Endothelial cell of umbilical vein (primary cell): ENCODE measurements at regions not wholly inside any gene's neighbourhood (a gene's known extent, or its start where the extent isn't known, plus 50 kb on each side); places are given as distances from the start of the nearest gene placed in this dataset.

Experiments
- EZH2 ChIP-seq: IDR thresholded peaks from 2 replicates; pipeline ENCODE4 v1.6.1; 2012; ENCODE audit warnings: borderline replicate concordance, low read depth, mild to moderate bottlenecking, moderate library complexity, low read length, inconsistent platforms; ENCODE audit not compliant: severe bottlenecking
- FOS ChIP-seq: IDR thresholded peaks from 2 replicates; pipeline ENCODE4 v1.6.1; 2011; ENCODE audit warnings: mild to moderate bottlenecking, low read length, moderate library complexity, borderline replicate concordance; ENCODE audit not compliant: insufficient read depth
- GATA2 ChIP-seq: IDR thresholded peaks from 2 replicates; pipeline ENCODE4 v1.7.0; 2011; ENCODE audit warnings: low read depth, mild to moderate bottlenecking, moderate library complexity, mixed read lengths, low read length; ENCODE audit not compliant: insufficient read length, insufficient read depth
- JUN ChIP-seq: IDR thresholded peaks from 2 replicates; pipeline ENCODE4 v1.6.1; 2011; ENCODE audit warnings: borderline replicate concordance, low read depth; ENCODE audit not compliant: insufficient read length, insufficient read depth
- MYC ChIP-seq: IDR thresholded peaks from one replicate; pipeline ENCODE4 v1.6.1; 2011; ENCODE audit warnings: mild to moderate bottlenecking, low read depth, low read length
- POLR2A ChIP-seq: IDR thresholded peaks from 2 replicates; pipeline ENCODE4 v1.6.1; 2012; ENCODE audit warnings: low read depth, mild to moderate bottlenecking, control low read depth, low read length
- POLR2AphosphoS5 ChIP-seq: IDR thresholded peaks from 2 replicates; pipeline ENCODE4 v1.6.1; 2012; ENCODE audit warnings: low read depth, mild to moderate bottlenecking, control low read depth, low read length, moderate library complexity; ENCODE audit not compliant: insufficient read depth
- TF ChIP-seq, protein P1 (sequence below), 2 donors: IDR thresholded peaks; 1 replicate in 1 of 2; 2 replicates in 1 of 2; pipeline ENCODE4 v1.5.1; 2011; ENCODE audit warnings: low read length in 2 of 2, mild to moderate bottlenecking in 2 of 2, moderate library complexity in 2 of 2, control low read depth in 1 of 2, inconsistent platforms in 1 of 2, low read depth in 1 of 2; ENCODE audit not compliant: insufficient read depth in 1 of 2; ENCODE audit errors: extremely low read depth in 1 of 2
- TF ChIP-seq, protein P2 (sequence below): IDR thresholded peaks from 2 replicates; pipeline ENCODE4 v1.6.1; 2011; ENCODE audit not compliant: insufficient read depth, insufficient read length

DNA sequence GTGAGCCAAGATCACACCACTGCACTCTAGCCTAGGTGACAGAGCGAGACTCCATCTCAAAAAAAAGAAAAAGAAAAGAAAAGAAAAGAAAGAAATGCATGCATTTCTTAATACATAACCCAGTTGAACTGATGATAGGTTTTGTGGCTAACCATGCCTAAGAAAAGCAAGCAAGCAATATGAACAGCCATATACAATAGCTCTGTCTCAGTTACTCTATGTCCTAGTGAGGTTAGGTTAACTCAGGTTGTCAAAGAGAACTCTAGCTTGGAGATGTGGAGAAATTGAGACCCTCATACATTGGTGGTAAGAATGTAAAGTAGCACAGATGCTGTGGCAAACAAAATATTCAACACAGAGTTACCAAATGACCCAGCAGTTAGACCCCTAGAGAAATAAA, 167.0 kb upstream of the RASGEF1B start:
- TF ChIP-seq POLR2AphosphoS5, result no peak
- TF ChIP-seq, protein P1, sequence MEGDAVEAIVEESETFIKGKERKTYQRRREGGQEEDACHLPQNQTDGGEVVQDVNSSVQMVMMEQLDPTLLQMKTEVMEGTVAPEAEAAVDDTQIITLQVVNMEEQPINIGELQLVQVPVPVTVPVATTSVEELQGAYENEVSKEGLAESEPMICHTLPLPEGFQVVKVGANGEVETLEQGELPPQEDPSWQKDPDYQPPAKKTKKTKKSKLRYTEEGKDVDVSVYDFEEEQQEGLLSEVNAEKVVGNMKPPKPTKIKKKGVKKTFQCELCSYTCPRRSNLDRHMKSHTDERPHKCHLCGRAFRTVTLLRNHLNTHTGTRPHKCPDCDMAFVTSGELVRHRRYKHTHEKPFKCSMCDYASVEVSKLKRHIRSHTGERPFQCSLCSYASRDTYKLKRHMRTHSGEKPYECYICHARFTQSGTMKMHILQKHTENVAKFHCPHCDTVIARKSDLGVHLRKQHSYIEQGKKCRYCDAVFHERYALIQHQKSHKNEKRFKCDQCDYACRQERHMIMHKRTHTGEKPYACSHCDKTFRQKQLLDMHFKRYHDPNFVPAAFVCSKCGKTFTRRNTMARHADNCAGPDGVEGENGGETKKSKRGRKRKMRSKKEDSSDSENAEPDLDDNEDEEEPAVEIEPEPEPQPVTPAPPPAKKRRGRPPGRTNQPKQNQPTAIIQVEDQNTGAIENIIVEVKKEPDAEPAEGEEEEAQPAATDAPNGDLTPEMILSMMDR (IDR thresholded peaks at IDR 0.05; ENCODE audit: extremely low read depth in 1 of 2, insufficient read depth in 1 of 2, low read depth in 1 of 2, low read length in 2 of 2), result no peak
- TF ChIP-seq POLR2A, result no peak
- no peak for TF ChIP-seq GATA2
- TF ChIP-seq EZH2, result no peak
- TF ChIP-seq FOS, result no peak
- TF ChIP-seq, protein P2, sequence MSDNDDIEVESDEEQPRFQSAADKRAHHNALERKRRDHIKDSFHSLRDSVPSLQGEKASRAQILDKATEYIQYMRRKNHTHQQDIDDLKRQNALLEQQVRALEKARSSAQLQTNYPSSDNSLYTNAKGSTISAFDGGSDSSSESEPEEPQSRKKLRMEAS, result no peak
- no peak for TF ChIP-seq JUN
- TF ChIP-seq MYC, result no peak
